ENCODE measurements at regions not wholly inside any gene's neighbourhood (a gene's known extent, or its start where the extent isn't known, plus 50 kb on each side); places are given as distances from the start of the nearest gene placed in this dataset.
"Not testable (repeated sequence)": the region's sequence is repeated elsewhere in the genome, so short reads cannot be mapped to it uniquely, and the experiment has no call there.

- DNase-seq (ENCODE audit: low read depth) = no peak
- no peak for TF ChIP-seq CTCF (IDR thresholded peaks at IDR 0.05; ENCODE audit: insufficient read depth, low read depth, low read length, missing control alignments)
- no peak overlapping the region for H3K4me3 ChIP-seq (ENCODE audit: low read length)
Measured at GRCh38 chr16:6735631-6736030, 597.0 kb upstream of the RBFOX1 start.

GRCh38 chr16:6732166-6732565 is 600.5 kb upstream of the RBFOX1 start:
- no peak overlapping the region for H3K4me3 ChIP-seq (ENCODE audit: low read length)
- DNase-seq (ENCODE audit: low read depth) = no peak
- TF ChIP-seq CTCF (IDR thresholded peaks at IDR 0.05; ENCODE audit: insufficient read depth, low read depth, low read length, missing control alignments) = no peak

GRCh38 chr16:6728381-6728780 is 604.3 kb upstream of the RBFOX1 start:
- no peak for DNase-seq (ENCODE audit: low read depth)
- no peak overlapping the region for H3K4me3 ChIP-seq (ENCODE audit: low read length)
- no peak for TF ChIP-seq CTCF (IDR thresholded peaks at IDR 0.05; ENCODE audit: insufficient read depth, low read depth, low read length, missing control alignments)

- DNase-seq (ENCODE audit: low read depth) = no peak
- no peak for TF ChIP-seq CTCF (IDR thresholded peaks at IDR 0.05; ENCODE audit: insufficient read depth, low read depth, low read length, missing control alignments)
- H3K4me3 ChIP-seq (ENCODE audit: low read length) = no peak overlapping the region
Measured at GRCh38 chr16:6726621-6727020, 606.0 kb upstream of the RBFOX1 start.

GRCh38 chr16:6725634-6726331 is 606.9 kb upstream of the RBFOX1 start:
- no peak for TF ChIP-seq CTCF (IDR thresholded peaks at IDR 0.05; ENCODE audit: insufficient read depth, low read depth, low read length, missing control alignments)
- no peak overlapping the region for H3K4me3 ChIP-seq (ENCODE audit: low read length)
- no peak for DNase-seq (ENCODE audit: low read depth)

- DNase-seq (ENCODE audit: low read depth); H3K4me3 ChIP-seq (ENCODE audit: low read length): not testable (repeated sequence)
Measured at GRCh38 chr16:6725206-6725605, 607.4 kb upstream of the RBFOX1 start.

- no peak for DNase-seq (ENCODE audit: low read depth)
- H3K4me3 ChIP-seq (ENCODE audit: low read length) = no peak overlapping the region
- no peak for TF ChIP-seq CTCF (IDR thresholded peaks at IDR 0.05; ENCODE audit: insufficient read depth, low read depth, low read length, missing control alignments)
Measured at GRCh38 chr16:6722786-6723185, 609.9 kb upstream of the RBFOX1 start.

Data from epithelial cell of esophagus (primary cell).